ENCODE measurements at regions not wholly inside any gene's neighbourhood (a gene's known extent, or its start where the extent isn't known, plus 50 kb on each side); places are given as distances from the start of the nearest gene placed in this dataset.
"Not testable (repeated sequence)": the region's sequence is repeated elsewhere in the genome, so short reads cannot be mapped to it uniquely, and the experiment has no call there.

DNA sequence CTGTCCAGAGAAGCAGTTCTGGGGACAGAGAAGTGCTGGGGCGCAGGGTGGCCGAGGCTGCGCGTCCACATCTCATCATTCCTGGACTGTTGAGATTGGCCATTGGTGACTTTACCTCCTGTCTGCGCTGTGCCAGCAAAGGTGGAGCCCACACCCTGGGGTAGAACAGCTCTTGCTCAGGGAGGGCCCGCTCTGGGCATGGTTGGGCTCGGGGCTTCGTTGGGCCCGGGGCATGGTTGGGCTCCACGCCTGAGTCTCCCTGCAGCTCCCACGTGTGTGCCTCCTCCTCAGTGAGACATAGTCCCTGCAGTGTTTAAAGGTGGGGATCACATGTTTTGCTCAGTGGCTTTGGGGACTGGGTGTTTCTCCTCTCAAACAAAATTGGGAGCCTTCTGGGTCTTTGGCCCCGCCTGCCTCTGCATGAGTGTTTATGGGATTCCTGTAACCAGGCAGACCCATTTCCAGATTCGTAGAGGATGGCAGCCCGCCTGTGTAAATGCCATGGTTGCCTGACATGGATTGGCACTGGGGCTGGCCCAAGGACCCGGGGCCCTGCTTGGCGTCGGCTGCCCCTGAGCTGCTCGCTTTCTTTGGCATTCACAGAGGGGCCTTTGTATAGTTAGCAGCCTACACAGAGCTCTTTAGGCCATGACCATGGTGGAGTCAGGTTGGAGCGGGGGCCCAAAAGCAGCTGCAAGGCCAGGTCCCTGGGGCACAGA, 104.6 kb downstream of the TLR5 start:
- TF ChIP-seq, protein P1, sequence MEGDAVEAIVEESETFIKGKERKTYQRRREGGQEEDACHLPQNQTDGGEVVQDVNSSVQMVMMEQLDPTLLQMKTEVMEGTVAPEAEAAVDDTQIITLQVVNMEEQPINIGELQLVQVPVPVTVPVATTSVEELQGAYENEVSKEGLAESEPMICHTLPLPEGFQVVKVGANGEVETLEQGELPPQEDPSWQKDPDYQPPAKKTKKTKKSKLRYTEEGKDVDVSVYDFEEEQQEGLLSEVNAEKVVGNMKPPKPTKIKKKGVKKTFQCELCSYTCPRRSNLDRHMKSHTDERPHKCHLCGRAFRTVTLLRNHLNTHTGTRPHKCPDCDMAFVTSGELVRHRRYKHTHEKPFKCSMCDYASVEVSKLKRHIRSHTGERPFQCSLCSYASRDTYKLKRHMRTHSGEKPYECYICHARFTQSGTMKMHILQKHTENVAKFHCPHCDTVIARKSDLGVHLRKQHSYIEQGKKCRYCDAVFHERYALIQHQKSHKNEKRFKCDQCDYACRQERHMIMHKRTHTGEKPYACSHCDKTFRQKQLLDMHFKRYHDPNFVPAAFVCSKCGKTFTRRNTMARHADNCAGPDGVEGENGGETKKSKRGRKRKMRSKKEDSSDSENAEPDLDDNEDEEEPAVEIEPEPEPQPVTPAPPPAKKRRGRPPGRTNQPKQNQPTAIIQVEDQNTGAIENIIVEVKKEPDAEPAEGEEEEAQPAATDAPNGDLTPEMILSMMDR (IDR thresholded peaks at IDR 0.05) = no peak
- no peak for TF ChIP-seq ZFX (IDR thresholded peaks at IDR 0.05; ENCODE audit: borderline replicate concordance)
- H3K27ac ChIP-seq = no peak overlapping the region

DNA sequence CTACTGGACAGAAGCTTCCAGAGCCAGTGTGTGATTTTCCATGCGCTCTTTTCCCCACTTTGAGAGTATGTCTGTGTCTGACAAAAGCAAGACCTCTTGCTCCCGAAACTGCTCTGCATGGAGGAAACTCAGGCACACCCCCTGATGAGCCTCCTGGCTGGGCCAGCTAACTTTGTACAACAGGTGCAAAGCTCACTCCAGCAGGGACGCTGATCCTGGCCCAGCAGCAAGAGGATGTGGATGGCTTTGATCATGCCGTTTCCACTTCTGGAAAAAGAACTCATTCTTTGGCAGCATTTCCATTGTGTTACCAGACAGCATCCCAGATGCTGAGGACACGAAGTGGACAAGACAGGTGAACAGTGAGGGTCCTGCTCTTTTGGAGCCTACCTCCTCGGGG, 103.1 kb downstream of the TLR5 start:
- H3K27ac ChIP-seq = no peak overlapping the region
- TF ChIP-seq ZFX (IDR thresholded peaks at IDR 0.05; ENCODE audit: borderline replicate concordance) = no peak
- TF ChIP-seq, protein P1 (IDR thresholded peaks at IDR 0.05) = no peak

DNA sequence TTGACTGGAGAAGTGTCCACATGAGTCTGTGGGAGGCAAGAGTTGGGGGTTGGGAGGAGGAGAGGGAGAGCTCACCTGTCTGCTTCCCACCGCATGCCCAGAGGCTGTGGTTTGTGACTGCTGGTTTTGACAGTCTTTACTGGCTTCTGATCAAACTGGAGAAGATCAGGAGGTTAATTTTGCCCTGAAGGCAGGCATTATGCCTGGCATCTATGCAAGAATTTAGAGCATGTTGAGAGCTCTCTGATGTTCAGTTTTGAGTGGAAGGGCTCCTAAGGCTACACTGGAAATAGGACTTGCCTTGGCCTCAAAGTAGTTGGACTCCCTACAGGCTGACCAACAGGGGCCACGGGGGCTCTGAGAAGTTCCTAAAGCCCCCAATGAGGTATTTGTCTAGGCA, 101.6 kb downstream of the TLR5 start:
- no peak overlapping the region for H3K27ac ChIP-seq
- no peak for TF ChIP-seq ZFX (IDR thresholded peaks at IDR 0.05; ENCODE audit: borderline replicate concordance)
- TF ChIP-seq, protein P1 (IDR thresholded peaks at IDR 0.05) = no peak

DNA sequence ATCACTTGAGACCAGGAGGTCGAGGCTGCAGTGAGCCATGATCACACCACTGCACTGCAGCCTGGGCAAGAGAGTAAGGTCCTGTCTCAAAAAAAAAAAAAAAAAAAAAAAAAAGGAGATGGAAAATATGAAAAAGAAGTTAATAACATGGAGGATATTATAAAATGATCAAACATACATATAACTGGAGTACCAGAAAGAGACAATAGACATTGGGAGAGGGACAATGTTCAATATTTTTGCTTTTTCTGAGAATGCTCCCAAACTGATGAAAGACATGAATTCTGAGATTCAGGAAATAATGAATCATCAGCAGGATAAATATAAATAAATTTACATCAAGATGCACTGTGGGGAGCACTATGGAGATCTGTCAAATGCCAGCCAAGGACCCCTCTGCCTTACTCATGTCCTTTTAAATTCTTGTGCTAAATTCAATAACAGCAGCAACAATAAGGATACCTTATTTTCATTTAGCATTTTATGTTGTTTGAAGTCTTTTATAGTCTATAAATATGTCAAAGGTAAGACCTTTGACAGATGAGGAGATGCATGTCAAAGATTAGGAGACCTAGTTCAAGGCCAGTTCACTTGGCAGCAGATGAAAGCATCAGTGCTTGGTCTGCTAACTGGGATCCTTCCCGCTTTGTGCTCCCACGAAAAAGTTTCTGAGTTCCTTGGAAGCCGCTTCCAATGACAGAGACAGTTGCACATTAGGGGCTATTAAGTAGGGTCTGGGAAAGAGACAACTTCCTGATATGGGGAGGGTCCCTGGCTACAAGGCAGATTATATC, 97.7 kb downstream of the TLR5 start:
- no peak overlapping the region for H3K27ac ChIP-seq
- TF ChIP-seq, protein P1 (IDR thresholded peaks at IDR 0.05) = no peak
- no peak for TF ChIP-seq ZFX (IDR thresholded peaks at IDR 0.05; ENCODE audit: borderline replicate concordance)

DNA sequence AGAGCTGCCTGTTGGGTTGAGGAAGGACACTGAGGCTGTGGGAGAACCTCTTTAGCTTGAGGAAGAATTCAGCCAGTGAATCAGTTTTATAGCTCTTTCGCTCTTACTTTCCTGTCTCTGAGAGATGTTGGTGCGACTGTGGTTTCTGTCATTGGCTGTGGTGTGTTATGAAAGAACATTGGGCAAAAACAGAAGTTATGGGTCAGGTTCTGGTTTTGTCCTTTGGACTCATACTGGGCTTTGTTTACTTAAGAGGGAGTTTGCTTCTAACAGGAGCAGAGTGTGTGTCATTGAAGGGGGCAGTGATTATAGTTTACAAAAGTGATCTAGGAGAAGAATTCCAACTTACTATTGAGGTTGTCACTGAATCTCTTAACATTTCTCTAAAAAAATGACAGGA, 97.0 kb downstream of the TLR5 start:
- no peak overlapping the region for H3K27ac ChIP-seq
- TF ChIP-seq, protein P1 (IDR thresholded peaks at IDR 0.05) = no peak
- TF ChIP-seq ZFX (IDR thresholded peaks at IDR 0.05; ENCODE audit: borderline replicate concordance) = no peak

DNA sequence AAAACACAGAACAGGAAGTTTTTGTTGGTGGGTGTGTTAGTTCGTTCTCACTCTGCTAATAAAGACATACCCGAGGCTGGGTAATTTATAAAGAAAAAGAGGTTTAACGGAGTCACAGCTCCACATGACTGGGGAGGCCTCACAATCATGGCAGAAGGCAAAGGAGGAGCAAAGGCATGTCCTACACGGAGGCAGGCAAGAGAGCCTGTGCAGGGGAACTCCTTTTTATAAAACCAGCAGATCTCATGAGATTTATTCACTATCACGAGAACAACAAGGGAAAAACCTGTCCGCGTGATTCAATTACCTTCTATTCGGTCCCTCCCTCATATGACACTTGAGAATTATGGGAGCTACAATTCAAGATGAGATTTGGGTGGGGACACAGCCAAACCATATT, 96.6 kb downstream of the TLR5 start:
- not testable (repeated sequence) for H3K27ac ChIP-seq

DNA sequence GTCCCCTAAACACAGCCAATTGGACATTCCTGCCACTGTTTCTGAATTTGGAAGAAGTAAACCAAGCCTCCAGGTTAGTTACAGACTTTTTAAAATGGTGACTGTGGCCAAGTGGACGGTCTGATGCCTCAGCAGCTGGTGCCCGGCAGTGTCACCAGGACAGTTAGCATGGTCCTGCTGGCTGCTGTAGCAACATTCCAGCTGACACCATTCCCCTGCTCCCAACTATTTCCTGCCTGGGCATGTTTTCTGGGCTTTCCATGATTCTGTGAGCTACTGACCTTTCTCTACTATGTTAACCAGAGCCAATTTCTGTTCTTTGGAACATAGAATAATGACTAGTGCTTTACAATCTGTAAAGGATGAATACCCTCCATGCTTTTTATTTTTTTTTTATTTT, 95.0 kb downstream of the TLR5 start:
- no peak for TF ChIP-seq ZFX (IDR thresholded peaks at IDR 0.05; ENCODE audit: borderline replicate concordance)
- TF ChIP-seq, protein P1 (IDR thresholded peaks at IDR 0.05) = no peak
- H3K27ac ChIP-seq = no peak overlapping the region
